BJ (cell line): ENCODE measurements at regions not wholly inside any gene's neighbourhood (a gene's known extent, or its start where the extent isn't known, plus 50 kb on each side); places are given as distances from the start of the nearest gene placed in this dataset.

Source experiments
- CTCF ChIA-PET: fragments of 350-600 bp; formaldehyde crosslinking; extraction: SDS; loops from one replicate; lab custom pipeline; 2021; ENCODE audit warnings: antibody characterized with exemption, inconsistent platforms; lab: Yijun Ruan, JAX
- POLR2A ChIA-PET: fragments of 300-600 bp; sonication (Branson Sonifier 250); formaldehyde crosslinking; extraction: SDS; loops from one replicate; lab custom pipeline; 2021; ENCODE audit warnings: antibody characterized with exemption; lab: Charles Lee
- DNase-seq: peaks from one replicate; pipeline ENCODE4 v3.0.0-alpha.2; 2011; ENCODE audit warnings: low read depth
- H3K27me3 ChIP-seq: 2 replicates; pipeline ENCODE4 v1.6.0; 2011; ENCODE audit warnings: low read length; ENCODE audit not compliant: control insufficient read depth, insufficient read depth
- H3K36me3 ChIP-seq: 2 replicates; pipeline ENCODE4 v1.5.1; 2011; ENCODE audit warnings: low read length; ENCODE audit not compliant: control insufficient read depth, insufficient read depth
- H3K4me3 ChIP-seq: 2 replicates; pipeline ENCODE4 v1.5.1; 2011; ENCODE audit warnings: low read depth, mild to moderate bottlenecking, control low read depth, low read length
- CTCF ChIP-seq: IDR thresholded peaks from 2 replicates; pipeline ENCODE4 v1.5.1; 2011; ENCODE audit warnings: low read depth, mild to moderate bottlenecking, control low read depth, inconsistent platforms, low read length, moderate library complexity; ENCODE audit not compliant: insufficient read depth

GRCh38 chr15:97730315-97730714 is 230.2 kb upstream of the ARRDC4 start:
- POLR2A ChIA-PET: no interaction called here
- CTCF ChIA-PET: no interaction called here
- no peaks in the 10 kb centered on the region for H3K27me3 ChIP-seq
- H3K4me3 ChIP-seq: no peak overlapping the region
- no peak for DNase-seq
- H3K36me3 ChIP-seq: no peaks in the 10 kb centered on the region
- no peak for TF ChIP-seq CTCF

- no peak for TF ChIP-seq CTCF
- Histone ChIP-seq H3K27me3 (no peaks in the 10 kb centered on the region), H3K4me3 (no peak overlapping the region), H3K36me3 (no peaks in the 10 kb centered on the region)
- DNase-seq: no peak
- POLR2A ChIA-PET: no interaction called here
- CTCF ChIA-PET: no interaction called here
Measured at GRCh38 chr15:97731859-97732258, 228.6 kb upstream of the ARRDC4 start.

- POLR2A ChIA-PET: no interaction called here
- no peak overlapping the region for H3K4me3 ChIP-seq
- no peaks in the 10 kb centered on the region for H3K27me3 ChIP-seq
- no peaks in the 10 kb centered on the region for H3K36me3 ChIP-seq
- DNase-seq: no peak
- CTCF ChIA-PET: interaction anchor here (0.6 kb wide), 1 partner anchor 21 kb away, joined by 3 read pairs; no protein-coding TSS in a partner anchor
- no peak for TF ChIP-seq CTCF
Measured at GRCh38 chr15:97733373-97733772, 227.1 kb upstream of the ARRDC4 start.

- H3K4me3 ChIP-seq: no peak overlapping the region
- no peaks in the 10 kb centered on the region for H3K36me3 ChIP-seq
- CTCF ChIA-PET: no interaction called here
- no peaks in the 10 kb centered on the region for H3K27me3 ChIP-seq
- POLR2A ChIA-PET: no interaction called here
- no peak for DNase-seq
- TF ChIP-seq CTCF: no peak
Measured at GRCh38 chr15:97736748-97737147, 223.8 kb upstream of the ARRDC4 start.

GRCh38 chr15:97745481-97746071 is 214.9 kb upstream of the ARRDC4 start:
- ChIA-PET CTCF (interaction anchor here (1.9 kb wide), 1 partner anchor 10 kb away, joined by 7 read pairs; no protein-coding TSS in a partner anchor), POLR2A (no interaction called here)
- Histone ChIP-seq H3K4me3 (no peak overlapping the region), H3K36me3 (no peaks in the 10 kb centered on the region), H3K27me3 (no peaks in the 10 kb centered on the region)
- DNase-seq: no peak
- peak; percentile 48 for TF ChIP-seq CTCF
